GM12892 (cell line): ENCODE measurements at regions not wholly inside any gene's neighbourhood (a gene's known extent, or its start where the extent isn't known, plus 50 kb on each side); places are given as distances from the start of the nearest gene placed in this dataset.

Experiments used
- POLR2A ChIP-seq: IDR thresholded peaks from 2 replicates; pipeline ENCODE4 v1.6.1; 2011; ENCODE audit warnings: low read depth, low read length, control low read depth
- POLR2AphosphoS5 ChIP-seq: IDR thresholded peaks from 2 replicates; pipeline ENCODE4 v1.6.1; 2011; ENCODE audit warnings: low read depth, low read length, control low read depth
- TAF1 ChIP-seq: IDR thresholded peaks from 2 replicates; pipeline ENCODE4 v1.6.1; 2011; ENCODE audit warnings: low read depth, mild to moderate bottlenecking, control low read depth, low read length, borderline replicate concordance

GRCh38 chr20:22420116-22420598 is 164.2 kb downstream of the FOXA2 start:
- TF ChIP-seq POLR2A (no peak), POLR2AphosphoS5 (no peak), TAF1 (no peak)
